Mesothelial cell of epicardium (in vitro differentiated cells): ENCODE measurements at regions not wholly inside any gene's neighbourhood (a gene's known extent, or its start where the extent isn't known, plus 50 kb on each side); places are given as distances from the start of the nearest gene placed in this dataset.

Experiments
- DNase-seq, 2 experiments: peaks; one replicate each; pipeline ENCODE4 v3.0.0; 2021; ENCODE audit warnings: low spot score in 2 of 2; ENCODE audit not compliant: unreplicated experiment in 2 of 2
- H3K27ac Mint-ChIP-seq: 2 replicates; pipeline ENCODE4 v1.8.0; 2021; ENCODE audit warnings: mixed read lengths
- H3K27me3 Mint-ChIP-seq: 2 replicates; pipeline ENCODE4 v1.8.0; 2021; ENCODE audit warnings: low read depth, mixed read lengths
- H3K36me3 Mint-ChIP-seq: 2 replicates; pipeline ENCODE4 v1.8.0; 2021; ENCODE audit warnings: mixed read lengths
- H3K4me1 Mint-ChIP-seq: 2 replicates; pipeline ENCODE4 v1.8.0; 2021; ENCODE audit warnings: mixed read lengths
- H3K4me3 Mint-ChIP-seq: 2 replicates; pipeline ENCODE4 v1.8.0; 2021; ENCODE audit warnings: mild to moderate bottlenecking, moderate library complexity, mixed read lengths
- H3K9me3 Mint-ChIP-seq: 2 replicates; pipeline ENCODE4 v1.8.0; 2021; ENCODE audit warnings: mixed read lengths
- CTCF ChIP-seq: fragments of 200-600 bp; sonication (generic); IDR thresholded peaks from one replicate; pipeline ENCODE4 v1.5.0; 2021; ENCODE audit warnings: antibody characterized with exemption; ENCODE audit not compliant: unreplicated experiment

- peaks cover 50% of the 10 kb centered on the region for H3K4me1 Mint-ChIP-seq
- H3K4me3 Mint-ChIP-seq = no peak overlapping the region
- H3K27ac Mint-ChIP-seq = peak overlapping the region; percentile 86
- no peaks in the 10 kb centered on the region for H3K9me3 Mint-ChIP-seq
- no peak for TF ChIP-seq CTCF
- H3K36me3 Mint-ChIP-seq = no peaks in the 10 kb centered on the region
- H3K27me3 Mint-ChIP-seq = no peaks in the 10 kb centered on the region
- peak in 1 of 2 experiments; percentile 48 for DNase-seq
These were observed 141.7 kb downstream of the CMPK2 start for GRCh38 chr2:6723865-6724604.

GRCh38 chr2:6724605-6725140, 141.0 kb downstream of the CMPK2 start:
- Mint-ChIP-seq H3K27me3 (no peaks in the 10 kb centered on the region), H3K9me3 (no peaks in the 10 kb centered on the region), H3K27ac (peak overlapping the region; percentile 86), H3K36me3 (no peaks in the 10 kb centered on the region), H3K4me3 (no peak overlapping the region), H3K4me1 (peaks cover 47% of the 10 kb centered on the region)
- no peak for TF ChIP-seq CTCF
- no peak for DNase-seq

- Mint-ChIP-seq H3K27ac (no peak overlapping the region), H3K4me3 (no peak overlapping the region), H3K36me3 (peaks cover 4% of the 10 kb centered on the region), H3K27me3 (no peaks in the 10 kb centered on the region), H3K4me1 (peaks cover 55% of the 10 kb centered on the region), H3K9me3 (peaks cover 8% of the 10 kb centered on the region)
- no peak for DNase-seq
- TF ChIP-seq CTCF = no peak
These were observed 137.6 kb downstream of the CMPK2 start for GRCh38 chr2:6728156-6728555.

- no peak overlapping the region for H3K4me3 Mint-ChIP-seq
- no peak for DNase-seq
- no peaks in the 10 kb centered on the region for H3K27me3 Mint-ChIP-seq
- no peak overlapping the region for H3K27ac Mint-ChIP-seq
- H3K4me1 Mint-ChIP-seq = peaks cover 41% of the 10 kb centered on the region
- H3K36me3 Mint-ChIP-seq = peaks cover 4% of the 10 kb centered on the region
- no peak for TF ChIP-seq CTCF
- peaks cover 8% of the 10 kb centered on the region for H3K9me3 Mint-ChIP-seq
These were observed 135.7 kb downstream of the CMPK2 start for GRCh38 chr2:6730003-6730402.

- Mint-ChIP-seq H3K4me1 (peaks cover 38% of the 10 kb centered on the region), H3K9me3 (peaks cover 8% of the 10 kb centered on the region), H3K27me3 (no peaks in the 10 kb centered on the region), H3K36me3 (peaks cover 4% of the 10 kb centered on the region), H3K27ac (peak overlapping the region; percentile 5), H3K4me3 (no peak overlapping the region)
- DNase-seq = no peak
- no peak for TF ChIP-seq CTCF
These were observed 134.8 kb downstream of the CMPK2 start for GRCh38 chr2:6730649-6731532.
